Glutamatergic neuron (in vitro differentiated cells): ENCODE measurements at regions not wholly inside any gene's neighbourhood (a gene's known extent, or its start where the extent isn't known, plus 50 kb on each side); places are given as distances from the start of the nearest gene placed in this dataset.

Source experiments
- DNase-seq: peaks from one replicate; pipeline ENCODE4 v3.0.0; 2022
- H3K27ac Mint-ChIP-seq: one replicate; pipeline ENCODE4 v1.8.0; 2020; ENCODE audit warnings: mild to moderate bottlenecking, mixed read lengths, inconsistent platforms; ENCODE audit not compliant: unreplicated experiment
- H3K27me3 Mint-ChIP-seq: one replicate; pipeline ENCODE4 v1.8.0; 2020; ENCODE audit warnings: mild to moderate bottlenecking, moderate library complexity, mixed read lengths, inconsistent platforms; ENCODE audit not compliant: unreplicated experiment
- H3K36me3 Mint-ChIP-seq: one replicate; pipeline ENCODE4 v1.8.0; 2020; ENCODE audit warnings: mild to moderate bottlenecking, mixed read lengths, inconsistent platforms; ENCODE audit not compliant: unreplicated experiment
- H3K4me1 Mint-ChIP-seq: one replicate; pipeline ENCODE4 v1.8.0; 2020; ENCODE audit warnings: mild to moderate bottlenecking, low read depth, mixed read lengths, inconsistent platforms; ENCODE audit not compliant: unreplicated experiment
- H3K4me3 Mint-ChIP-seq: one replicate; pipeline ENCODE4 v1.8.0; 2020; ENCODE audit warnings: mild to moderate bottlenecking, mixed read lengths, inconsistent platforms; ENCODE audit not compliant: unreplicated experiment
- H3K9me3 Mint-ChIP-seq: one replicate; pipeline ENCODE4 v1.8.0; 2020; ENCODE audit warnings: mild to moderate bottlenecking, moderate library complexity, mixed read lengths, inconsistent platforms; ENCODE audit not compliant: unreplicated experiment
- CTCF ChIP-seq: fragments of 200-600 bp; sonication (generic); IDR thresholded peaks from one replicate; pipeline ENCODE4 v1.5.0; 2021; ENCODE audit not compliant: partially characterized antibody, unreplicated experiment

GRCh38 chr9:14560194-14560593, 133.0 kb downstream of the ZDHHC21 start:
- H3K9me3 Mint-ChIP-seq = no peaks in the 10 kb centered on the region

DNA sequence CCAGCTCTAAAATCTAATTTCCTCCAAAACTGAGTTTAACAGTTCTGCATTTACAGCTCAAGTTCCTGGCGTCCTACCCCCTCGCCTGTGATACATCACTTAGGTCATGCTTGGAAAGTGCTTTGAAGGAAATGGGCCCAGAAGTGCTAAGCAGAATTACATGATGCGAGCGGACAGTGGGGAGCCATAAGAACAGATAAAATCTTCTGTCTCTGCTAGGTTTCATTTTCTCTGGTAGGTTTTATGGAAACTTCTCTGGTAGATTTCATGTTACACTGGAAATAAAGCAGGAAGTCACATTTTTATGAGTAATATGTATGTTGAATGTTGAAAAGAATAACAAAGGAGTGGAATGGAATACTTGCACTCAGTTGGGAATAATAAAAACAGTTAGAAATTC, 138.3 kb downstream of the ZDHHC21 start:
- H3K36me3 Mint-ChIP-seq = no peaks in the 10 kb centered on the region
- H3K4me1 Mint-ChIP-seq = no peaks in the 10 kb centered on the region
- DNase-seq = no peak
- TF ChIP-seq CTCF = no peak
- H3K27me3 Mint-ChIP-seq = no peaks in the 10 kb centered on the region
- H3K27ac Mint-ChIP-seq = no peak overlapping the region
- no peak overlapping the region for H3K4me3 Mint-ChIP-seq
- H3K9me3 Mint-ChIP-seq = no peaks in the 10 kb centered on the region

More at GRCh38 chr9:14560194-14560593, 133.0 kb downstream of the ZDHHC21 start:
- no peaks in the 10 kb centered on the region for H3K27me3 Mint-ChIP-seq
- no peak overlapping the region for H3K27ac Mint-ChIP-seq
- no peak for DNase-seq
- no peaks in the 10 kb centered on the region for H3K36me3 Mint-ChIP-seq
- peaks cover 9% of the 10 kb centered on the region for H3K4me1 Mint-ChIP-seq
- no peak overlapping the region for H3K4me3 Mint-ChIP-seq
- no peak for TF ChIP-seq CTCF

DNA sequence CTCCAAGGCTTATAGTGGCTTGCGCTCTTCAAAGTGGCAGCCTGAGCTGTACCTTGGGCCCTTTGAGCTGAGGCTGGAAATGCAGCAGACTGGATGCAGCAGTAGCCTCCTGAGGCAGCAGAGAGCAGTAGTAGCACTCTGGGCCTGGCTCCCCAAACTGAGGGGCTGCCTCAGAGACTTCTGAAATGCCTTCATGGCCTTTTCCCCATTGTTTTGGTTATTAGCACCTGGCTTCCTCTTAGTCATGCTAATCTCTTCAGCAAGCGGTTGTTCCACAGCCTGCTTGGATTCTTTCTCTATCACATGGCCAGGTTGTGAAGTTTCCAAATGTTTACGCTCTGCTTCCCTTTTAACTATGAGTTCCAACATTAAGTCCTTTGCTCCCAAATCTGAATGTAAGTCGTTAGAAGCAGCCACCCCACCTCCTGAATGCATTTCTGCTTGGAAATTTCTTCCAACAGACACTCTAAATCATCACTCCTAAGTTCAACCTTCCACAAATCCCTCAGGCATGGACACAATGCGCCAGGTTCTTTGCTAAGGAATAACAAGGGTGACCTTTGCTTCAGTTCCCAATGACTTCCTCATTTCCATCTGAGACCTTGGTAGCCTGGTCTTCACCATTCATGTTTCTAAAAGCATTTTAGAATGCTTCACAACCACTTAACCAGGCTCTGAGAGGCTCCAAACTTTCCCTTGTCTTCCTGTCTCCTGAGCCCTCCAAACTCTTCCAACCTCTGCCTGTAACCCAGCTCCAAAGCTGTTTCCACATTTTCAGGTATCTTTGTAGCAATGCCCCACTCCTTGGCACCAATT, 145.8 kb downstream of the ZDHHC21 start:
- Mint-ChIP-seq H3K36me3 (no peaks in the 10 kb centered on the region), H3K27me3 (no peaks in the 10 kb centered on the region), H3K9me3 (no peaks in the 10 kb centered on the region), H3K4me1 (peaks cover 4% of the 10 kb centered on the region), H3K4me3 (no peak overlapping the region), H3K27ac (no peak overlapping the region)
- no peak for DNase-seq
- no peak for TF ChIP-seq CTCF

DNA sequence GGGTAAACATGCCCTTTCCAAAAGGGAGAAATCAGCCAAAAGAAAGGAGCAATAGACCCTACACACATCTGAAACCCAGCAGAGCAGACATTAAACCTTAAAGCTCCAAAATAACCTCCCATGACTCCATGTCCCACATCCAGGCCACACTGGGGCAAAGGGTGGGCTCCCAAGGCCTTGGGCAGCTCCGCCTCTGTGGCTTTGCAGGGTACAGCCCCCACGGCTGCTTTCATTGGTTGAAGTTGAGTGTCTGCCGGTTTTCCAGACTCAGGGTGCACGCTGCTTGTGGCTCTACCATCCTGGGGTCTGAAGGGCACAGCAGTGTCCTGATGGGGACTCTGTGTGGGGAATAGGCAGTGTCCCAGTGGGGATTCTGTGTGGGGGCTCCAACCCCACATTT, 146.5 kb downstream of the ZDHHC21 start:
- Mint-ChIP-seq H3K9me3 (no peaks in the 10 kb centered on the region), H3K27ac (no peak overlapping the region), H3K36me3 (no peaks in the 10 kb centered on the region), H3K4me1 (peaks cover 11% of the 10 kb centered on the region), H3K27me3 (no peaks in the 10 kb centered on the region), H3K4me3 (no peak overlapping the region)
- DNase-seq = no peak
- no peak for TF ChIP-seq CTCF

GRCh38 chr9:14542071-14542470, 151.2 kb downstream of the ZDHHC21 start:
- H3K36me3 Mint-ChIP-seq = no peaks in the 10 kb centered on the region
- H3K9me3 Mint-ChIP-seq = no peaks in the 10 kb centered on the region
- no peaks in the 10 kb centered on the region for H3K27me3 Mint-ChIP-seq
- no peak overlapping the region for H3K27ac Mint-ChIP-seq
- no peak for DNase-seq
- no peak for TF ChIP-seq CTCF
- no peak overlapping the region for H3K4me3 Mint-ChIP-seq
- peaks cover 11% of the 10 kb centered on the region for H3K4me1 Mint-ChIP-seq
